GM06990 (cell line): ENCODE measurements at regions not wholly inside any gene's neighbourhood (a gene's known extent, or its start where the extent isn't known, plus 50 kb on each side); places are given as distances from the start of the nearest gene placed in this dataset.

Experiments
- DNase-seq: peaks from one replicate; pipeline ENCODE4 v3.0.0-alpha.2; 2011; ENCODE audit not compliant: insufficient read length; ENCODE audit errors: extremely low read depth
- H3K27me3 ChIP-seq: replicated peaks from 2 replicates; pipeline ENCODE4 v1.6.0; 2011; ENCODE audit warnings: low read length; ENCODE audit not compliant: control insufficient read depth, insufficient read depth
- H3K36me3 ChIP-seq: 2 replicates; pipeline ENCODE4 v1.5.1; 2011; ENCODE audit warnings: low read length; ENCODE audit not compliant: control insufficient read depth, insufficient read depth
- H3K4me3 ChIP-seq: replicated peaks from 2 replicates; pipeline ENCODE4 v1.5.1; 2011; ENCODE audit warnings: low read depth, mild to moderate bottlenecking, control low read depth, low read length
- CTCF ChIP-seq: IDR thresholded peaks from 2 replicates; pipeline ENCODE4 v1.5.1; 2011; ENCODE audit warnings: low read length, control low read depth, mild to moderate bottlenecking, inconsistent platforms; ENCODE audit not compliant: insufficient read depth, poor library complexity, severe bottlenecking

GRCh38 chr2:2846332-2847208 is 515.5 kb upstream of the MYT1L start:
- TF ChIP-seq CTCF, result no peak
- H3K36me3 ChIP-seq, result no peaks in the 10 kb centered on the region
- no peak overlapping the region for H3K4me3 ChIP-seq
- DNase-seq, result no peak
- no peaks in the 10 kb centered on the region for H3K27me3 ChIP-seq

- H3K4me3 ChIP-seq, result no peak overlapping the region
- no peaks in the 10 kb centered on the region for H3K36me3 ChIP-seq
- TF ChIP-seq CTCF, result no peak
- no peak for DNase-seq
- H3K27me3 ChIP-seq, result no peaks in the 10 kb centered on the region; the same call in 1 of the 2 replicates
These were observed 514.8 kb upstream of the MYT1L start for GRCh38 chr2:2845806-2846315.

GRCh38 chr2:2845267-2845666 is 514.2 kb upstream of the MYT1L start:
- Histone ChIP-seq H3K36me3 (no peaks in the 10 kb centered on the region), H3K27me3 (no peaks in the 10 kb centered on the region; the same call in 1 of the 2 replicates), H3K4me3 (no peak overlapping the region)
- TF ChIP-seq CTCF, result no peak
- DNase-seq, result no peak

GRCh38 chr2:2843969-2844548 is 513.0 kb upstream of the MYT1L start:
- peak; percentile 46 for TF ChIP-seq CTCF
- no peak for DNase-seq
- H3K4me3 ChIP-seq, result no peak overlapping the region
- no peaks in the 10 kb centered on the region for H3K36me3 ChIP-seq
- no peaks in the 10 kb centered on the region; the same call in 1 of the 2 replicates for H3K27me3 ChIP-seq

- no peak for DNase-seq
- no peak for TF ChIP-seq CTCF
- no peak overlapping the region for H3K4me3 ChIP-seq
- H3K27me3 ChIP-seq, result no peaks in the 10 kb centered on the region; the same call in 1 of the 2 replicates
- no peaks in the 10 kb centered on the region for H3K36me3 ChIP-seq
These were observed 511.4 kb upstream of the MYT1L start for GRCh38 chr2:2842466-2842865.
